Ecto neural progenitor cell (in vitro differentiated cells): ENCODE measurements at regions not wholly inside any gene's neighbourhood (a gene's known extent, or its start where the extent isn't known, plus 50 kb on each side); places are given as distances from the start of the nearest gene placed in this dataset.
"Not testable (repeated sequence)": the region's sequence is repeated elsewhere in the genome, so short reads cannot be mapped to it uniquely, and the experiment has no call there.

ENCODE experiments used
- DNase-seq: peaks from one replicate; pipeline ENCODE4 v3.0.0-alpha.2; 2018; ENCODE audit warnings: low spot score

DNA sequence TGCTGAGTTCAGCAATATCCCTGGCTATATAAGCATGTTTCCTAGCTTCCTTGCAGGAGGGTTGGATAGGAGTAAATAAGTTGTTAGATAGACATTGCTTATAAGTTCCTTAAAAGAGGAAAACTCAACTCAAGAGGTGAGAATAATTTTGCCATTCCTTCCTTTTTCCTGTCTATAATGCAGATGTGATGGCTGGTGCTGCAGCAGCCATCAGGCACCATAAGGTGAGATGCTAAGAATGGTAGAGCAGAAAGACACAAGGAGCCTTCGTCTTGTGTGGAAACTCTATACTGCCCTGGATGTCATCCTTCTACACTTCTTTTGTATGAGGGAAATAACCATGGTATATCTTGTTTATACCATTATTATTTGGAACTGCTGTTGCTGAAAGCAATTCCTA lies 74.5 kb upstream of the GRK3 start:
- no peak for DNase-seq

DNA sequence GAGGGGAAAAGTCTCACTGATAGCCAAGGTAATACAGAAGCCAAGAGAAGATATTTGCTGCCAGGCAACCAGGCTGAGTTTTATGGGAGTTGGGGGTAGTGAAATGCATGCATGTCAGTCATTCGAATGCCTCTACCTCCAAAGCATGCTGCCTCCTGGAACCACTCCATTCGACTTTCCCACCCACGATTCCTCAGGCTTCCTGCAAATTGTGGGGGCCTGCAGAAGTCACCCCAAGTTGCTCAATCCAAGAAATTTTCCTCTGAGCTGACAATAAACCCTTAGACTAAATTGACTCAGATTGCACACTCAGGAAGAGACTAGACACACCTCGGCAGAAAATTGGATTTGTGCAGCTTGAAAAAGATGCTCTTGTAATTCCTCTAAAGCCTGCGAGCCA lies 73.6 kb upstream of the GRK3 start:
- DNase-seq: no peak

DNA sequence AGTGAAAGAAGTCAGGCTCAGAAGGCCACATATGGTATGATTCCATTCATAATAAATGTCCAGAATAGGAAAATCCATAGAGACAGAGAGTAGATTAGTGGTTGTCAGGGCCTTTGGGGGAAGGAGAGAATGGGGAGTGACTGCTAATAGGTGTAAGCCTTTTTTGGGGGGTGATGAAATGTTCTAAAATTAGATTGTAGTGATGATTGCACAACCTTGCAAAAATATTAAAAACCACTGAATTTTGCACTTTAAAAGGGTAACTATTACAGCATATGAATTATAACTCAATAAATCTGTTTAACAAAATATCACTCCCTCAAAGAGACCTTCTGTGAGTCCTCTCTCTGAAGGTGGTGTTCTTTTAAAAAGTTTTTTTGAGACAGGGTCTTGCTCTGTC lies 72.3 kb upstream of the GRK3 start:
- DNase-seq: no peak

DNA sequence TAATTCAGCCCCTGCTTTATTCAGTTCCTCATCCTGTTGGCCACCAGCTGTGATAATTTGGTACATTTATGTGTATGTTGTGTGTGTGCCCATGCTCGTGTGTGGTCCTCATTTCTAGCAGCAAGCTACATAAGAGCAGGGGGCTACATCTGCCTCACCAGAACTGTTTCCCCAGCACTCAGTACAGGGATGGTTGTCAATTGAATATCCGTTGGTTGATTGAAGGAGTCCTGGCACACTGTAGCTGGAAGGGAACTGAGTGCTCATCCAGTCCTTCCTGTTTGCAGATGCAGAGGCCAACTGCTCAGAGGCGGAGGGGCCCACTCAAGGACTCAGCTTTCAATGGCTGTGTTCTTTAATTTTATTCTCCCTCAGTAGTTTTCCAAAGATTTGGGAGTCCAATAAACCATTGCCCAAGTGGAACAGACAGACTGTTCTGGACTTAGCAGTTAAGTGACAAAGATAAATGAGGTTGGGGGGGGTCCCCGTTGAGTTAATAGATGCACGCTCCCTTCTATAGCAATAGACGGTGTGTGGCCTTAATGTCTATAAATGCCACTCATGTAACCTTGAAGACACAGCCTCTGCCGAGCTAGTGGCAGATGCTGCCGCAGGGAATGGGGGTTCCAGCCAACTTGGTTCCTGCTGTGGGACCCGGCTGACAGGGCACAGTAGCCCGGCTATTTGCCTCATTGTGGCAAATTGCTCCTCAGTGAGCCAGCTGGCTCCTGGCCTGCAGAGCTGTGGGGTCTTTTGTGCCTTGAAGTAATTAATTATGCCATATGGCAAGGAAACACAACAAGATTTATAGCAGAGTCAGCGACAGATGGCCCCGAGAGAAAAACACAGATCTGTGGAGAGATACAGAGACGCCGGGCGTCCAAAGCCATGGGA lies 71.4 kb upstream of the GRK3 start:
- DNase-seq: no peak

DNA sequence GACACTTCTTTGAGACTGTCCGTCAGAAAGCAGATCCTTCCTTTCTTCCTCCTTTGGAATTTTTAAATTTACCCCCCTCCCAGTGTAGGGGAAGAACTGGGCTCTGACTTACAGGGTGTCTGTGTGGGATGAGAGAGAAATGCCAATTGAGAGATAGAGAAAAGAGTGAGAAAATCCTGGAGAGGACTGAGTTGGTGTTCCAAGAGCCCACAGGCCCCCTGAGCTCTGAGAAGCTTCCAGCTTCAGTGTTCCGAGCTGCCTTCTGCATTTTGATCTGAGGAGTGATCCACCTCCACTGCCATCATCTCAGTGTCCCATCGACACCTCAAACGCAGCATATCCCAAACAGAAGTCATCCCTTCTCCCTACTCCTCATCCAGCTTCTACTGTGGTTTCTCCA lies 70.7 kb upstream of the GRK3 start:
- DNase-seq: no peak

DNA sequence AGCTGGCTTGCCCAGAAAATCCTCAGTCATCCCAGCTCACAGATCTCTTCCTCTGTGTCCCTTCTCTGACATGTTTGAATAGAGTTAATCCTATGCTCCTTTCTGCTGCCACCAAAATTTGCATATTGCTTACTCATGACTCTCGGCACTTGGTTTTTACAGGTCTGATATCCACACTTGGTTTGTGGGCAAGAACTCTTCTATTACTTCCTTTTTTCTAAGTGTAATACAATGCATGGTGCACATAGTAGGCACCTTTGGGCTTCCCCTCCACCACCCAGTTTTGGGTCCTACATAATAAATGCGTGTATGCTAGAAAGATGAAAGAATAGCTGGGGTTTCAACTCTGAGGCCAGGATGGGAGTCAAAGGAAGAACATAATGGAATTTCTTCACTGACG lies 69.7 kb upstream of the GRK3 start:
- no peak for DNase-seq

DNA sequence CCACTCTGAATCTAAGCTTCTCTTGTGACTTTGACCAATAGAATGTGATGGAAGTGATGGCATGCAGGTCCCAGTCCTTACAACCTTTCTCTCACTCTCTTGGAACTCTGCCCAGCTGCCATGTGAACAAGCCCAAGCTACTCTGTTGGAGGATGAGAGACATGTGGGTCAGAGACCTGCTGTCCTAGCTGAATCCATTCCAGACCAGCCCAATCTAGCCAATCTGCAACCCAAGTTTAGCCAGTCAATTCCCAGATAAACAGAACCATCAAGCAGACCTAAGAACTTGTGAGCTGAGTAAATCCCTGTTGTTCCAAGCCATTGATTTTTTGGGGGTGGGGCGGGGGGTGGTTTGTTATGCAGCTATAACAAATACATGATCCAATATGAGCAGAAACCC lies 69.2 kb upstream of the GRK3 start:
- no peak for DNase-seq

DNA sequence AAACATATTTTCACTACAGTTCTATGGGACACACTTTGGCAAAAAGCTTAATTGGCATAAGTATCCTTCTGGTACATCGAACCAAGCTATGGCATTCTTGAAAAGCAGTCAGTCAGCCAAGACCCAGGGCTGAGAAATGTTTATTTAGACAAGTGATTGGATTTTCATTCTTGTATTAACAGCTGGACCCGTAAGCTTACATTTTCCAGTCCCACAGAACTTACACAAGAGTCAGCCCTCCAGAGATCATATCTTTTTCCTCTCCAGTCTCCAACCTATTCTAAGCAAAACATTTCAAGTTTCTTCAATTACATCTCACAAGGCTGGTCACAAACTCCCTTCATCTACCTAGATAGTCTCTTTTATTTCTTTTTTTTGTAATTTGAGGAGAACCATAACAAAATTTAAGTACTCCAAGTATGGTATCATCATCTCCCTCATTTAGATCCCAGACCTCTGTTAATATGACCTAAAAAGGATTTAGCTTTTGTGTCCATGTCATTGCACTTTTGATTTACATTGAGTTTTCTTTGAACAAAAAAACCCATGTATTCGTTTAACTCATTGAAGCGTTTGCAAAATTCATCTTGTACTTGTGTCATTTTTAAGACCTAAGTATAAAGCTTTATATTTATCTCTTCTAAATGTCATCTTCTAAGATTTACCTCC lies 67.9 kb upstream of the GRK3 start:
- DNase-seq: no peak

DNA sequence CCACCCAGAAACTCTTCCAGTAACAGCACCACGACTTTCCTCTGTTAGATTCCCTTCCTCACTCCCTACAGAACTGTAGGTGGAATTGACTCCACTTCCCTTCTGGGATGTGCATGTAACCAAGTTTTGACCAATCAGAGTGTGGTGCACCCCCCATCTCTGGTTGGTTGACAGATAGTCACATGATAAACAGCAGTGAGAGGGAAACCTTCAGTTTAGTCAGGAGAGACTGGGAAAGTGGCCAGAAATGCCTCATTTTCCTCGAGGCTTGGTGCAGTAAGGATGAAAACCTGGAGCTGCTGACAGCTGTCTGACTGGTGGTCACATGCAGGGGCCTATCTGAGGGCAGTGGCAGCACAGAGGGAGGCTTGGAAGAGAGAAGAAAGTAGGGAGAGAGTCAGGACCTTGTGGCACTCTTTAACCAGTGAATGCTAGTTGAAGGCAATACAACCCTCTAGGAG lies 67.3 kb upstream of the GRK3 start:
- DNase-seq: no peak

DNA sequence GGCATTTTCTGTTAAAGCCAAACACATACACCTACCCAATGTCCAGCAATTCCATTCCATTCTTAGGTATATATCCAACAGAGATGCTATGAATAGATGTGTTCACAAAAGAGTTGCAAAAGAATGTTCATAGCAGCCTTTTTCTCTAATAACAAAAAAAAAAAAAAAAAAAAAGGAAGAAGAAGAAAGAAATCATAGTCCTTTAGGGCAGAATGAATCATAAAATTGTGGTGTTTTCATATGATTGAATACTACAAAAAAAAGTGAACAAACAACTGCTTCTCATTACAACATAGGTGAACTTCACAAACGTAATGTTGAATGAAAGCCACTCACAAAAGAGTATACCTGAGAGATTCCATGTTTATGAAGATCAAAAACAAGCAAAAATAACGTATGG lies 66.8 kb upstream of the GRK3 start:
- no peak for DNase-seq

DNA sequence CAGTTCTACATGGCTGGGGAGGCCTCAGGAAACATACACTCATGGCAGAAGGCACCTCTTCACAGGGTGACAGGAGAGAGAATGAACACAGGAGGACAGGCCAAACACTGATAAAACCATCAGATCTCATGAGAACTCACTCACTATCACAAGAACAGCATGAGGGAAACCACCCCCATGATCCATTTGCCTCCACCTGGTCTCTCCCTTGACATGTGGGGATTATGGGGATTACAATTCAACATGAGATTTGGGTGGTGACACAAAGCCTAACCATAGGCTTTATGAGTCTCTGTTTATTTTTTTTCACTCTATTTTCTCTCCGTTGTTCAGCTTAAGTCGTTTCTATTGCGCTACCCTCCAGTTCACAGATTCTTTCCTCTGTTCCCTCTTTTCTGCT lies 63.8 kb upstream of the GRK3 start:
- not testable (repeated sequence) for DNase-seq

DNA sequence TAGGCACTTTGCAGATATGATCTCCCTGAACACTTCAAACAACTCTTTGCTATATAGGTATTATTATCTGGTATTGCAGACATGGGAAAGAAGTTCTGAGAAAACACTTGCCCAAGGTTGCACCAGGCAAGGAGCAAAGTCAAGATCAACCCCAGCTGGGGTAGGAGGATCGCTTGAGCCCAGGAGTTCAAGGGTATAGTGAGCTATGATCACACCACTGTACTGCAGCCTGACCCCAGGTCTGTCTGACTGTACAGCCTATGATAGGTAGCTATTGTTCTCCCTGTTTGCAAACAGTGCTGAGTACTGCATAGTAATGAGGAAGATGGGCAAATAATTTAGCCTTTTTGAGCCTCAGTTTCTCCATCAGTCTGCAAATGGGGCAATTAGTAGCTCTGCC lies 60.5 kb upstream of the GRK3 start:
- not testable (repeated sequence) for DNase-seq

DNA sequence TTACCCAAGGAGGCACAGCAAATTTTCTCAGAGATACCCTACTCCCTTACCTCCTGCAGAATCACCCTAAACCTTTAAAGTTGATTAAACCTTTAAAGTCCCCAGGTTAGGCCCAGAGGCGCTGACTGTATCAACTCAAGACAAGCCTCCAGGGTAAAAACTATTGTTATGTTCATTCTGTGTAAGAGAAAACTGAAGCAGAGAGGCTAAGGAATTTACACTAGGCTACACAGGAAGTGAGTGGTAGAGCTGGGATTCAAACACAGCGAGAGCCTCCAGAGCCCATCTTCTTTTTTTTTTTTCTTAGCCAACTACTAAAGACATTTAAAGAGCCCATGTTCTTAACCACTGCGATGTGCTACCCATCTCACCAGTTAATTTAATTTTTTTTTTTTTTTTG lies 56.3 kb upstream of the GRK3 start:
- no peak for DNase-seq

DNA sequence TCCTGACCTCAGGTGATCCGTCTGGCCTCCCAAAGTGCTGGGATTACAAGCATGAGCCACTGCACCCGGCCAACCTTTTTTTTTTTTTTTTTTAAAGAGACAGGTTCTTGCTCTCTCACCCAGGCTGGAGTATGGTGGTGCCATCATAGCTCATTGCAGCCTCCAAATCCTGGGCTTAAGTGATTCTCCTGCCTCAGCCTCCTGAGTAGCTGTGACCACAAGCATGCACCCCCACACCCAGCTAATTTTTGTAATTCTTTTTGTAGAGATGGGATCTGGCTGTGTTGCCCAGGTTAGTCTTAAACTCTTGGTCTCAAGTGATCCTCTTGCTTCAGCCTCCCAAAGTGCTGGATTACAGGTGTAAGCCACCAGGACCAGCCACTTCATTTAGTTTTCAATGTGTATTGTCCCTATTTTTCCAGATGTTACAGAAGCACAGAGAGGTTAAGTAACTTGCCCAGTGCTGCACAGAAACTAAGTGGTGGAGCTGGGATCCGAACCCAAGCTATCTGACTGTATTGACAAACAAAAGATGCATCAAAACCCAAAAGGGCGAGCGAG lies 55.6 kb upstream of the GRK3 start:
- DNase-seq: no peak

DNA sequence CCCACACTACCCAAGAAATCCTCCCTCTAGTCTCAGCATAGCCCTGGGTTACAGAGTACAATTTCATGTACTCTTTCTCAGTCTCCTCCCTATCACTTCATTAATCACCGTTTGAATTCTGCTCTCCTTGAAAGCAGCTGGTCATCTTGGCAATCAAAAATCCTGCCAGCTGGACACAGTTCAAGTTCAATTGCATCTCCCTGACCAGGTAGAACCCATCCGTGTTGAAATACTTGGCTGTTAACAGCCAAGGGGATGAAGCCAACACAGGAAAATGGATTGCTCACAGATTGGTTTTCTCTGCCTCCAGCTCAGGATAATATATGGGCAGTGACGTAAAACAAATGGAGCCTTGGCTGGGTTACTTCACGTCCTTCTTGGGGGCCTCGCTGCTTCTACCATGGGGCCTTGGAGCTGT lies 55.1 kb upstream of the GRK3 start:
- no peak for DNase-seq

DNA sequence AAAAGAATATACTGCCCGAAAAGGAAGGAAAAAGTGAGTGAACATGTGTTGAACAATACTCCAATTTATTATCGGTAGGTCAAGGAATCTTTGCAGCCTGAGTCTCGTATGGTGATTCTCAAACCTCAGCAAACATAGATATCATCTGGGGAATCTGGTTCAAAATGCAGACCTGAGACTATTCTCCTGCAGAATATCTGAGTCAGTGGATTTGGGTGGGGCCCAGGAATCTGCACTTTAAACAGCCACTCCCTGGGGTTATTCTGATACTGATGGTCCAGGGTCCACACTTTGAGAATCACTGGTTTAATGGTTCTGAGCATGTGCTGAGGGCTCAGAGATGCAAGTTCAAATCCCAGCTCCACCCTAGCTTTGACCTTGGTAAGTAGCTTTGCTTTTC lies 53.6 kb upstream of the GRK3 start:
- no peak for DNase-seq

DNA sequence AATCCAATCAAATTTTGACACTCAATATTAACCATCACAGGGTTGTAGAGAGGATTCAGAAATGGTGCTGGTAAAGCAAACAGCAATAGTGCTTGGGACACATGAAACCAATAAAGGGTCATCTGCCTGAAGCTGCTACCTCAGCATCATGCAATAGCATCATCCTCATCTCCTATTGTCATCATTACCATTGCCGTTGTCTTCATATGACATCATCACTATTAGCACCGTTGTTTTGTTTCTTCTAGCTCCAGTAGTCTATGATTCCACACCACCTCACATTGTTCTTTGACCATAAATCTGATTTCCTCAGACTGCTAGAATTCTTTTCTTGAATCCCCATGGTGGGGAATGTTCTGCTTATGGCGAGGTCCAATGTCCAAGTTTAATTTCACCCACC lies 52.8 kb upstream of the GRK3 start:
- no peak for DNase-seq

DNA sequence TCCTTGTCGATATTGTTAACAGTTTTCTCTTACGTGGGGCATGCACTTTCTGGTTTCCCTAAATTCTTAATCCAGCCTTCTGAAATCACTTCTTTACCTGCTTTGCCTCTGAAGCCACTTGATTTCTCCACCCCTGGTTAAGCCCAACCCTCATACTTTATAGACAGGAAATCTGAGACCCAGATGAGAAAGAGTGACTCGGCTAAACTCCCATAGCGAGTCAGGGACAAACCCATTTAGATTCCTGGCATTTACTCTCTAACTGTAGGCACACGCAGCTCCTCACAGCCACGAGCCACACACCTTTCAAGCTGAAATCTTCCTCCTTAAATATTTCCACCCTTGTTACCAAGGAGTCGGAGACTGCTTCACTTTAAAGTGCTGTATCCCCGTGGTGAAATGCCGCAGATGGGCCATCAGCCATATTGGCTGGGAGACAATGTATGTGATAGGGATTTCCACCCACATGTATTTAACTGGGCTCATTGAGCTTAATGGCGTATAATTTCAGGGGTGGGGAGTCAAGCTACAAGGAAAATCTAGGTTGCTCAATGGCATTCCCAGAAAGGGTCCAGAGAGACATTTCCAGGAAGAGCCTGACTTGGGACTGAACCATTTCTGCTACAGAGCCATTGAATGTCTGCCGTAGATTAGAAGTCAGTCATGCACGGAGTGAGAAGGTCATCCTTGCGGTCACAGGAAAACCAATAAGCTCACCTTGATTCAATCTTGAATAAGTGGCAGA lies 49.9 kb upstream of the GRK3 start:
- no peak for DNase-seq
